ENCODE measurements at regions not wholly inside any gene's neighbourhood (a gene's known extent, or its start where the extent isn't known, plus 50 kb on each side); places are given as distances from the start of the nearest gene placed in this dataset.

GRCh38 chr16:51845586-51846305 is 694.7 kb upstream of the SALL1 start (continued):
- no peak for TF ChIP-seq KIAA2018 (CRISPR knock-in tag; IDR thresholded peaks at IDR 0.05; ENCODE audit: borderline replicate concordance)
- no peak for TF ChIP-seq HOXA9 (CRISPR knock-in tag; IDR thresholded peaks at IDR 0.05; ENCODE audit: borderline replicate concordance)
- TF ChIP-seq MAFG (CRISPR knock-in tag; IDR thresholded peaks at IDR 0.05), result no peak
- TF ChIP-seq KDM1A (CRISPR knock-in tag; IDR thresholded peaks at IDR 0.05), result no peak
- TF ChIP-seq MAFK (conservative IDR thresholded peaks at IDR 0.05 in 1 of 2, IDR thresholded peaks at IDR 0.05 in 1 of 2; ENCODE audit: low read length in 2 of 2), result no peak
